Suprapubic skin (tissue), 4 donors: ENCODE measurements at regions not wholly inside any gene's neighbourhood (a gene's known extent, or its start where the extent isn't known, plus 50 kb on each side); places are given as distances from the start of the nearest gene placed in this dataset.

Experiments
- CTCF ChIP-seq, 2 donors: fragments of 200-600 bp in 1 of 2; fragments of 450-650 bp in 1 of 2; sonication (generic) in 1 of 2; IDR thresholded peaks; one replicate each; pipeline ENCODE4 v1.5.1; 2016 to 2019; ENCODE audit warnings: antibody characterized with exemption in 2 of 2, mild to moderate bottlenecking in 1 of 2, moderate library complexity in 1 of 2
- EP300 ChIP-seq: sonication (generic); formaldehyde crosslinking; IDR thresholded peaks from one replicate; pipeline ENCODE4 v1.6.1; 2017; ENCODE audit warnings: antibody characterized with exemption
- POLR2A ChIP-seq, 2 donors: fragments of 450-650 bp; IDR thresholded peaks; one replicate each; pipeline ENCODE4 v1.6.1; 2017; ENCODE audit warnings: antibody characterized with exemption in 2 of 2, mild to moderate bottlenecking in 2 of 2, moderate library complexity in 2 of 2
- POLR2AphosphoS5 ChIP-seq, 3 donors: sonication (generic); formaldehyde crosslinking; IDR thresholded peaks; one replicate each; pipeline ENCODE4 v1.6.1; 2017; ENCODE audit warnings: antibody characterized with exemption in 3 of 3

GRCh38 chr2:156784020-156784701 lies 348.0 kb downstream of the GPD2 start:
- TF ChIP-seq EP300 (no peak), POLR2AphosphoS5 (IDR thresholded peaks at IDR 0.05) (no peak), CTCF (IDR thresholded peaks at IDR 0.05) (no peak), POLR2A (IDR thresholded peaks at IDR 0.05) (no peak)
